ENCODE measurements at regions not wholly inside any gene's neighbourhood (a gene's known extent, or its start where the extent isn't known, plus 50 kb on each side); places are given as distances from the start of the nearest gene placed in this dataset.

DNA sequence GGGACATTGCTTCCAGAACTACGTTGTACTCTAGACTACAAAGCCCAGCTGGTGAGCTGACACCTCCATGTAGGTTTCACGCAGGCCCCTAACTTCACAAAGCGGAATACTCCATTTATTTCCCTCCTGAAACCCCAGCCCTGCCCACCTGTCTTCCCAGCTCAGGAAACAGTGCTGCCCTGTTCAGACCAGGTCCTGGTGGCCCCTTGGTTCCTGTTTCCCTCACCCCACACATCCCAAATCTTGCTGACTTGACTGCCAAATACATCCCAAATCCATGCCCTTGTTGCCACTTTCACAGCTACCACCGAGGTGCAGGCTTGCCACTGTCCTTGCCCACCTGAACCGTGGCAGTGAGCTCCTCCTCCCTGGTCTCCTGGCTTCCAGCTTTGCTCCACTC is 113.1 kb upstream of the PTPN1 start:
- DNase-seq = no peak

DNA sequence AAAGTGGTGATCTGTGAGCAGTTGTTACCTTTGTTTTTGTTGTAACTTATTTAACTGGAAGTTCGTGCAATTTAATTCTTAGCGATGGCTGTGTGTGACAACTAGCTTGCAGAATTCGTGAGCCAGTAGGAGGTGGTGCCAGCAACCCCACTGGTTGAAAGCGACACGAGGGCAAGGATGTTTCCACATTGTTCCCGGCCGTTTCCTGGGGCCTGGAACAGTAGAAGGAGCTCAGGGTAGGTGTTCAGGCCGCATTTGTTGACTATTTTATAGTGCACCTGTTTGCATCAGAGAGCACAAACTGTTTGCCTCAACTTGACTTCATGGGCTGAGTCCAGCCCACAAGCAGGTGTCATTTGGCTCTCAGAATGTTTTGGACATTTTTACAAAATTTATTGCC is 112.1 kb upstream of the PTPN1 start:
- no peak for DNase-seq

DNA sequence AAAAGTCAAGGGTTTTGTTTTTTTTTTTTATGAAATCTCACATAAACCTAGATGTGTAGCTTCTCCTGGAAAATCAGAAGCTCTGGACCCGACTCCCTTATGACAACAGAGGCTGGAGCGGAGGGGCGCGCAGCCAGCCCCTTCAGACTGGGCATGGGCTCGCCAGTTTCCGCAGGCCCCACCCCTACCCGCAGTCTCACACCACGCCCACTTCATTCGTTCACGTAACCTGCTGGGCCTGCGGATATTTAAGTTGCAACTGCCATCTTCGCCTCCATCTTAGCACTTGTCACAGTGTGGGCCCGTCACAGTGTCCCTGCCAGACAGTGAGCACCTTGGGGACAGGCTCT is 111.7 kb upstream of the PTPN1 start:
- no peak for DNase-seq

DNA sequence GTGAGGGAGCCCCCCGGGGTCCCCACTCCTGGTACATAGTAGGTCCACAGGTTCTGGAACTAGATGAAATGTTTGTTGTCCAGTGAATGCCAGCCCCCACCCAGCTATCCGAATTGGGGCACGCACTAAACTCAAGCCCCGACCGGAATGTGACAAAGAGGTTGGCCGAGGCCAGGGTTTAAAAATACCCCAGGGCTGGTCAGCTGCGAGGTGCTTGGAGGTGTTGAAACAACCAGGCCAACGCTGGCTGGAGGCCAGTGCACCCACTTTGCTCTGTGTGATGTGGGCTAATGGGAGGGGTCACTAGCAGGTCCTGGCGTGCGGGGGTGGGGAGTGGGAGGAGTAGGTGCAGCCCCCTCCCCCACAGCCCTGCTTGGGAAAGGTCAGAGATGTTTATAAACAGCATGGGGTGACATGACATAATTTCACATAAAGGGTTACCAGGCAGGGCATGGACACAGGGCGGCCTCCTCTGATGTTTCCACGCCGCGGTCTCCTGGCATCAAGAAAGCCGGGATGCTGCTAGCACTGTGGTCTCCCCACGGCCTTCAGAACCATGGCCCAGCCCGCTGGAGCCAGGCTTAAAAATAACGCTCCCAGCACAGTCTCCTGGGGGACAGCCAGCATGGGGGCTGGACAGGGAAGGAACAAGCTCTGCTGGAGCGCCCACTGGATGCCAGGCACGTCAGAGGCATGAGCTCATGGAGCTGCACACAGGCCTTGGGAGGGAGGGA is 111.2 kb upstream of the PTPN1 start:
- DNase-seq = no peak

DNA sequence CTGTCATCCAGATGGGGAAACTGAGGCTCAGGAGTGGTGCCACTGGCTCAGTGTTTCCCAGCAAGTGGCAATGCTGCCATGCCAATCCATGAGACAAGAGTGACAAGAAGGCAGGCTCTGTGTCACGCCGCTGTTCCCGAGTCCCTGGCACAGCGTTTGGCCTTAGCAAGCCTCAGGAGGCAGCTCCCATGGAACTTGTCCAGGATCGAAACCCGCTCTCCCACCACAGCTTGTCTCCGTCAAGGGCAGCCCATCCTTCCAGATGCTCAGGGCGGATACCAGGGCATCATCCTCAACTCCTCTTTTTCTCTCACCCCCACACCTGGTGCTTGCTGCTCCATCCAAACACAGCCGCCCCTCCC is 110.6 kb upstream of the PTPN1 start:
- DNase-seq = no peak

DNA sequence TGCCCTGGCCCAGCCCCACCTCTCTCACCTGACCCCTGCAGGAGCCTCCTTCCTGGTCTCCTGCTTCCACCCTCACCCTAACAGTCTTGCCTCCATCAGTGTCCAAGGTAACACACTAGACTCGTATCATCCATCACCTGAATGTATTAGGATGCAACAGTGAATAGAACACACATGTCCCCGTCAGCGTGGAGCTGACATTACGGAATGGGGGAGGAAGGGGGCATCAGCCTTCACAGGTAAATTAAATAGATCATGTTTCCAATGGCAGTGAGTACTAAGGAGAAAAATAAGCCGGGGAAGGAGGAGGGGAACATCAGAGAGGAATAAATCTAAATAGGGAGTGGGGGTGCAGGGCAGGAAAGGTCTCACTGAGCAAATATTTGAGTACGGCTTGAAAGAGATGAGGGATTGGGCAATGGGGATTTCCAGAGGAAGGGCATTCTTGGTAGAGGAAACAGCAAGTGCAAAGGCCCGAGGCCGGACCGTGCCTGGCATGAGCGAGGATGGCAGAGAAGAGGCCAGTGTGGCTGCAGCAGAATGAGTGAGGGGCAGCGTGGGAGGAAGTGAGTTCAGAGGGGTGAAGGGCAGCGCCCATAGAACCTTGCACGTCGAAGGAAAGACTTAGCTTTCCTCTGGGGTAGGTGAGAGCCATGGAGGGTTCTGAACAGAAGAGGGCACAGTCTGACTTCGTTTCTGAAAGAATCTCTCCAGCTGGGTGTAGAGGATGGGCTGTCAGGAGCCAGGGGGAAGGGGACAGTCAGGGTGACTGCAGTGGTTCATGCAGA is 110.1 kb upstream of the PTPN1 start:
- no peak for DNase-seq

DNA sequence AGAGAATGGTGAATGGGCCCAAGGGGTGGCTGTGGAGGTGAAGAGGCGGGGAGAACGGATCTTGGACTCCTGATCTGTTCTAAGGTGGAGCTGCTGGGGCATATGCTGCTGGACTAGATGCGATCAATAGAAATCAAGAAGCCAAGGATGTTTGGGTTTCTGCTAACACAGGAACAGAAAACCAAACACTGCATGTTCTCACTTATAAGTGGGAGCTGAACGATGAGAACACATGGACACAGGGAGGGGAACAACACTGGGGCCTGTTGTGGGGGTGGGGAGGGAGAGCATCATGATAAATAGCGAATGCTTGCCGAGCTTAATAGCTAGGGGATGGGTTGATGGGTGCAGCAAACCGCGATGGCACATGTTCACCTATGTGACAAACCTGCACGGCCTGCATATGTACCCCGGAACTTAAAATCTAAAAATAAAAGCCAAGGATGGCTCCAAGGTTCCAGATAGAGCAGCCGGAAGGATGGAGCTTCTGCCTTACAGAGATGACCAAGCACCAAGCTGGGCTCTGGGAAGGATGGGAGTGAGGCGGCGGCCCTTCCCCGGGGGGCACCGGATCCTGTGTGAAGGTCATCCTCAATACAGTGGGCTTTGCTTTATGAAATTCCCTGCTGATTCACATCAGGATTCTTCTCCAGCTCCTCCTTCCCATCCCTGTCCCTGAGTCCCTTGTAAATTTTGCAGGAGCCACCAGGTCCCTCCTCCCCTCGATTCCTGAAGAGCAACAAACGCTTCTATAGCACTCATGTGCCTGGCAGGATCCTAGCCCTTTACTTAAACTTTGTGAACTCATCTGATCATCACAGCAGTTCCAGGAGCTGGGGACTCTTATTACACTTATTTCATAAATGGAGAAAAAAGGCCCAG is 109.2 kb upstream of the PTPN1 start:
- DNase-seq = no peak

DNA sequence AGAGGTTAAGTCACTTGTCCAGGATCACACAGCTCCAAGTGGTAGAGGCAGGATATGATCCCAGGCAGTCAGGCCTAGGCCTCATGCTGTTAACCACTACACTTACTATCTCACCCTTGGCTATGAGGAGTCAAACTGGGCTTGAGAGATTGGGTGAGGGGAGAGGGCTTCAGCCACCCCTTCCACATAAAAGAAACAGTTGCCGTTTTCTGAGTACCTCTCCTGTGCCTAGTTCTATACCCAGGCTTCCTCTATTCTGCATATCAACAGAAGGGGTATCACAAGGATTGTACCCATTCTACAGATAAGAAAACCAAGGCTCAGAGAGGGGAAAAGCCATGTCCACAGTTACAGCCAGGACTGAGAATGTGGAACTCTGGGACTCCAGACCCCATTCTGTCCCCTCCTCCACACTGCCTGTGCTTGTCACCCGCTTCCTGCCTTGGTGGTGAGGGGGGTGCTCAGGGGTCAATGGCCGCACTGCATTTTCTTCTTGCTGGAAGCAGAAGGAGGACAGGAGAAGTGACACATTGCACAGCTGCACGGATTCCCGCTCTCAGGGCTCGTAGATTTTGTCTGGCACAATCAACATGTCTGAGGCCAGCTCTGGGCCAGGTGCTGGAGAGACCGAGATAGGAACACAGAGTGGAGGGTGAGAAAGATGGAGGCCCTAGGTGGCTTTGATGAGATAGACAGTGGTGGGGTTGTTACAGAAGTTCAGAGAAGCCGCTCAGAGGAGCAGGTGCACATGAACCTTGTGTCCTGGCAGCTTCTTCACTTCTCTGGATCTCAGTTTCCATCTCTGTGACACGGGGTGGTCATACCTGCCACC is 108.4 kb upstream of the PTPN1 start:
- DNase-seq = no peak

DNA sequence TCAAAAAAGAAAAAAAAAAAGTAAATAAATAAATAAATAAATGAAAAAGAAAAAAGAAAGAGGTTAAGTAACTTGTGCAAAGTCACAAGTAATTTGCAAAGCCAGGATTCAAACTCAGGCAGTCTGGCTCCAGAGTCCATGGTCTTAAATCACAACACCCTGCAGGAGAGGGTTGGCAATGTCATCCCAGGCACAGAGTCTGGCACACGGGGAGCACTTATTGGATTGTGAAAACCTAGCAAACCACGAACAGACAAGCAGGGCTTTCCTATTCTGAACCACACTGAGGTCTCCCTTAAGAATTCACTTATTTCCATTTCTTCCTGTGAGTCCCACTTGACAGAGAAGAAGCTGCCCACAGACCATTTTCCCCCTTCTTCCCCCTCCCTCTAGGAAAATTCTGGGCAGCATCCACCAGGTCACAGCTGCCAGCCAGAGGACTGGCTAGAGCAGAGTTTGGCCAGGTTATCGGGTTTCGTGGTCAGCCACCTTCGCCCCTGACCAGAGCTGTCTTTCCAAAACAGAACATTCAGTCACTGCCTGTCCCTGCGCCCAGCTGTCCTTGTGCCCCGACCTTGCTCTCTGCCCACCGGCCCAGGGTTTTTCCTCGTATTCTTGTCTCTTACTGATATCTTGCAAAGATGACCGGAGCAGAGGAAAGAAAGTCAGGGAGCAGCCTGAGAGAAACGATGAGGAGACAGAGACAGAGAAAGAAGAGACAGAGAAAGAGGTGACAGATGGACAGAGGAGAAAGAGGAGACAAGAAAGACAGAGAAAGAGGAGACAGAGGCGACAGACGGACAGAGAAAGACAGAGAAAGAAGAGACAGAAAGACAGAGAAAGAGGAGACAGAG is 106.4 kb upstream of the PTPN1 start:
- no peak for DNase-seq

DNA sequence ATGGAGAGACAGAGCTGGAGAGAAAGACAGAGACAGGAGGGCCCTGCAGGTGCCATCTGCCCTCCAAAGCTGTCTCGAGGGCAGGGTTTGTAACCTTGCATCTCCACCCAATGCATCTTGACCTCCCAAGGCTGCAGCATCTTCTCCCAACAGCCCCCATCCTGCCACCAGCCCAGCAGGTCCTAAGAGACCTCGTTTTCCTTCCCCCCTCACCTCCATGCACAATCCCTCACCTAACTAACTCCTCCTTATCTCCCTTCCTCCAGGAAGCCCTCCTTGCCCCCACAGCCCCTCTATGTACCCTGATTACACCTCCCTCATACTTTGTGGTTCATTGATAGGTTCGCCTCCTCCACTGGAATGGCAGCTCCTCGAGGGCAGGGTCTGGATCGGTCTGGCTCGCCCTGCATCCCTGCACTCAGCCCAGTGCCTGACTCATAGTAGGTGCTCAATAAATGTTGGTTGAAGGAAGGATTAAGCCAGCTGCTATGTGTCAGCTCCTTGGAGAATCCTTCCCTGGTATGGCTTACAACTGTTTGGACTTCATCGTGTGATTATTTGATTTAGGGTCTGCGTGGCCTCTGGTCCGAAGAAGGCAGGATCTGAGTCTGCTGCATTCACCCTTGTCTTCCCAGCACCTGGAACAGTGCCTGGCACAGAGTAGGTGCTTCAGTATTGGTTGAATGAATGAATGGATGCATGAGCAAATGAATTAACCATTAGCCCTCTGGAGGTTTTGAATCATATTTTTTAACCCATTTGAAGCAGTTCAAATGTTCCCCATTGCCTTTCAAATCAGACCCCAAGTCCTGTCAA is 105.6 kb upstream of the PTPN1 start:
- DNase-seq = no peak

DNA sequence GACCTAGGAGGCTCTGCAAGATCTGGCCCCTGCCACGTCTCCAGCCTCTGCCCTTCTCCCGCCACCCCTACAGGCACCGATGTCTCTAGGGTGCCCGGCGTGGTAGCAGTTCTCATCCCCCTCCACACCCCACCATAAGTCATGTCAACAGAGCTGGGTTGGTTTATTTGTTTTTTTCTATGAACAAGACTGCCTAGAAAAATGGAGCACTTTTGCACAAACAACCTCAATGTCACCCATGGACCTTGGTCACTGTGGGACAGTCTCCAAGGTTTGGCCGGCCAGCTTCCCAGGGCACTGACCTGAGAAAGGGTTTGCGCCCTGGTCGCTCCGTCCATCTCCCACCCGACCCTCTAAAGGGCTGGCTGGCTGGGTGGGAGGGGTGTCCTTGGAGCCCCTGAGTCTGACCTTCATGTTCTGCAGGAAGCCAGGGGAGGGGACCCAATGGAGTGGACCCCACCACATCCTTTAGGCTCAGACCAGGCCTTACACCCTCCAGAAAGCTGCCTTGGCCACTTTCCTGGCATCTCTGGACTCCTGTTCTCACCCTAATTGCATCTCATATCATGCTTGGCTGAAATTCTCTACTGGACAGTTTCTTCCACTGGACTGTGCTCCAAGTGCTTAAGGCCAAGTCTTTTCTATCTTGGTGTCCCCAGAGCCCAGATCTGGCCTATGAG is 104.8 kb upstream of the PTPN1 start:
- no peak for DNase-seq

DNA sequence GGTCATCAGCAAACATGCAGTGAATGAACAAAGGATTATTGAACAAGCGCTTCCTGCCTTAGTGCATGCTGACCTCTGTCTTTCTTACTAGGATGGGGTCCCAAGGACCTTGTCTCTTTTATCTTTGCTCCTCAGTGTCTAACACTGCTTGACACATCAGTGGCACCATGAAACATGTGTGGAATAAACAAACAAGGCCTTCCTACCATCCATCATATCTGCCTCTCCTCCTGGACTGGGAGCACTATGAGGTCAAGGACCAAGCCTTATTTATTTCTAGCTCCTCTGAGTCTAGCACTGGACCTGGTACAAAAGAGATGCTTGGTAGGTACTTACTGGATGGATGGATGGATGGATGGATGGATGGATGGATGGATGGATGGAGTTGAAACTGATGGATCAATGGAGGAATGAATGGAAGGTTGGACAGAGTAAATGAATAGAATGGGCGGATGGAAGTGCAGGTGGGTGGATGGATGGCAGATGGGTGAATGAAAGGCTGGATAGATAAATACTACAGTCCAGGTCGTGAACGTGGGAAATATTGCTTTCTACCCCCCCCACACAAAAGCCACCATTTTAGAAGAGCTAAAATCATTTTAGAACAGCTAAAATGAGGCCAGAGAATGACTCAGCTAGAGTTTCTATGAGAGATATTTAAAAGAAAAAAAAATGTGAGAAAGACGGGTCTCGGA is 104.1 kb upstream of the PTPN1 start:
- no peak for DNase-seq

DNA sequence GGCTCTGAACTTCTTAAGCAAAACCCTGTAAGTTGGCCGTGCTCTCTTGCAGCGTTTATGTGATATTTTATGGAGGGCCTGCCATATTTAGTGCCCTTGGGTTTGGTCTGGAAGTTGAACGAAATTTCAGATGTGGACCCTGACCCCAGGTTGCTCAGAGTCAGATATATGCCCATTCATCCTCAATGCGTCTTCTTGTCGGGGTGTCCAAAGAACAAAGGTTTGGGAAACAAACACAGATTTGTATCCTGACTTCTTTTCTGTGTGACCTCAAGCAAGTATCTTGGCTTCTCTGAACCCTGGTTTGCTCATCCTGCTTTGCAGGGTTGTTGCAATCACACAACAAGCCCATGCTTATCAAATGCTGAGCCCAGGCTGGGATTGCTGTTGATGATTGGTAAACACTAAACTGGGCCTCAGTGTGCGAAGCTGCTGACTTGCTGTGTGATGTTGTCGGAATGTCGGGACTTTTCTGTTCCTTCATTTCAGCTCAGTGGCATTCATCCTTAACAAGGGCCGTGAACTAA is 103.5 kb upstream of the PTPN1 start:
- no peak for DNase-seq

DNA sequence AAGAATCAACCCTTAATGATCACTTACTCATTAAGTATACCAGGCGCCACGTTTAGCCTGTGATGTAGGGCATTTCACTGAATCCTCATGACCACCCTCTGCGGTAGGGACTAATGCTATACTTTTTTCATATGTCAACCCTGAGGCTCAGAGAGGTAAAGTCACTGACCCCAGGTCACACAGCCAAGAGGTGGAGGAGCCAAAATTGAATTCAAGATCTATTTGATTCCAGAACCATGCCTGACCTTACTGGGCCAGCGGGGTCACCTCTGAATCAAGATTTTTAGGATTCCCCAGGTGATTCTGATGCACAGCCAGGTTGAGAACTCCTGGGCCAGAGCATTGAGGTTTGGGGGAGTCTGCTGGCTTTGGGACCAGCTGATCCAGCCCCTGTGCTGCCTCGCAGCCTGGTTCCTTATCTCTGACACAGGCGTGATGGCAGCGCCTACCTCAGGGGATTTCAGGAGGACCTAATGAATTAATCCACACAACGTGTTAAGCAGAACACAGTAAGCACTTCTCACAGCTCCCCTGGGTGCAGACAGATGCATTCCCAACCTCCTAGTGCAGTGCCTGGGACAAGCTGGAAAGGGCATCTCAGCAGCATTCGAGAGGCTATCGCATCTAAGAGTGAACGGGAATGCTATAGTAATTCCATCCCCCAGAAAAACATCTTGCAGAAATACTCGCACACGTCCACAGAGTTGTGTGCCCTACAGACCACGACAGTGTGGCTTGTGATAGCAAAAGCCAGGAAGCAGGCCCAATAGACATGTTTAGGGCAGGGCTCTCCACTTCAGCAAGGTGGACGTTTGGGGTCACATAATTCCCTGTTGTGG is 101.4 kb upstream of the PTPN1 start:
- DNase-seq = no peak

DNA sequence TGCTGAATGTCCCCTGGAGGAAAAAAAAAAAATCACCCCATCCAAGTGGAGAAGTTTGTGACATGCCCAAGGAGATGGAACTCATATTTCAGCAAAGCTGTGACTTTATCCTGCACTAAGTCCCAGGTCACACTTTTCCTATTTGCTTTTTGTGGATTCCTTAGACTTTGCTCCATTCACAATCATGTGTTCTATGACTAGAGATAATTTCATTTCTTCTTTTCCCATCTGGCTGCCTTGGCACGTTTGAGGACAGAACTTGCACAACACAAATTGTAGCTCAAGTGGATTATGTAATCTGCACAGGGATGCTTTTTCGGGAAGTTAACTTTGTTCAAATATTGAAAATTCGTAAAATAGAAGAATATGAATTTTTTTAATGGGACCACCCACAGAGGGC is 100.7 kb upstream of the PTPN1 start:
- DNase-seq = no peak

DNA sequence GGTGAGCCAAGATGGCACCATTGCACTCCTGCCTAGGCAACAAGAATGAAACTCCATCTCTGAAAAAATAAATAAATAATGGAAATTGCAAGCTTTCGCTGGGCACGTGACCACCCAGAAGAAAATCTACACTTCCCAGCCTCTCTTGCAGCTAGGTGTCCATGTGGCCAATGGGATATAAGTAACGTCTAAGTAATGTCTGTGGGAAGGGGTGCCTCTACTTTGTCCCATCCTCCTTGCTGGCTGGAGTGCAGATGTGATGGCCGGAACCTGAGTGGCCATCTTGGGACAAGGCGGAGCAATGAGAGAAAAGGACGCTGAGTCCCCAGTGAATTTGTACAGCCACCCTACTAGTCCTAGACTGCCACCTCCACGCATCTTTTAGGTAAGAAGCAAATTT is 99.8 kb upstream of the PTPN1 start:
- DNase-seq = no peak

DNA sequence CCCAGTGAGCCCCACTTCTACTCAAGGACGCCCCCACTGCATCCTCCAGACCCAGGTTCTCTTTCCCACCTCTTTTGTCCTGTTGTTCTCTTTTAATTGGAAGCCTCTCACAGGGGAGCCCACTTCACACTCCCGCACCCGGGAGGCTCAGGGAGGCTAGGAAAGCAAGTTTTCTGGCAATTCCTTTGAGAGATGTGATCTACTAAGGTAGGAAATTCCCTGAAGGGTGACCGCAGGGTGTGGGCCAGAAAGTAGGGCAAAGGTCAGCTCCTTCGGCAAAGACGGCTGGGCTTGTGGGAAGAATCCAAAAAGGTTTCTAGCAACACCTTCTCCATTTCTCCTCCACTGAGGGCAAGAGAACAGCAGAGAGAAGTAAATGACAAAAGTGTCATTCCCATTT is 98.1 kb upstream of the PTPN1 start:
- DNase-seq = no peak

DNA sequence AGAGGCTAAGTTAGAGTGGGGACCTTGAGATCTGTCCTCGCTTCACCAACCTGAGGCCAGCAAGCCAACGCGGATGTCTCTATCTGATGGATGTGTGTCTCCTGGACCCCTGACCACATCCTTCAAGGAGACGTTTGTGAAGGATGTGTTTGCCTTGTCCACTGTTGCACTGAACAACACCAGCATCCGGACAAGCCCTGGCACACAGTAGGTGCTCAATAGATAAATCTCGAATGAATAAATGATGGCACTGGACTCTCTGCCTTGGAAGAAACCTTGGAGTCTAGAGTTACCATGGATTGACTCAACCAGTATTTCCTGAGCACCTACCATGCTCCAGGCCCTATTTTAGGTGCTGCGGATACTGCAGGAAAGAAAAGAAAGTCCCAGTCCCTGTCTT is 97.7 kb upstream of the PTPN1 start:
- DNase-seq = no peak

DNA sequence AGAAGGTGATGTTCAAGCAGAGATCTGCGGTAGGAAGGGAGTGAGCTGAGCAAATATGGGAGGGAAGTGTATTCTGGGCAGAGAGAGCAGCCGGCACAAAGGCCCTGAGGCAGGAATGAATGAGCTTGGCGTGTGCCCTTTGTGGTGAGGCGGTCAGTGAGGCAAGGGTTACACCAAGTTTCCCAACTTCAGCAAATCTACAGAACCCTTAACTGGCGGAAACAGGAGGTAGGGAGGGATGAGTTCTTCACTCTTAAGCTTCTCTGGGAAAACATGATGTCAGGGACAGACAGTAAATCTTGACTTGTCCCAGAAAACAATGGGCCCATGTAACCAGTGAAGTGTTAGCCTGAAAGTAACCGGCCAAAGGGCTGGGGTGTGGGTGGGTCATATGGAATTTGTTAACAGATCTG is 97.1 kb upstream of the PTPN1 start:
- peak; percentile 25 for DNase-seq

Measured in fibroblast of upper back skin (primary cell).